Panc1 (cell line): ENCODE measurements at regions not wholly inside any gene's neighbourhood (a gene's known extent, or its start where the extent isn't known, plus 50 kb on each side); places are given as distances from the start of the nearest gene placed in this dataset.

Experiments
- CTCF ChIP-seq: fragments of 450-650 bp; IDR thresholded peaks from 2 replicates; pipeline ENCODE4 v1.5.1; 2017; ENCODE audit warnings: mild to moderate bottlenecking
- POLR2AphosphoS5 ChIP-seq: IDR thresholded peaks from 2 replicates; pipeline ENCODE4 v1.6.1; 2012; ENCODE audit warnings: mild to moderate bottlenecking, low read depth, low read length, moderate library complexity
- REST ChIP-seq, 2 experiments: IDR thresholded peaks; 2 replicates each; pipeline ENCODE4 v1.6.1; 2011 to 2012; ENCODE audit warnings: low read depth in 2 of 2, control low read depth in 1 of 2, low read length in 1 of 2, mild to moderate bottlenecking in 1 of 2, moderate library complexity in 1 of 2; ENCODE audit not compliant: insufficient read depth in 1 of 2
- SIN3A ChIP-seq: IDR thresholded peaks from 2 replicates; pipeline ENCODE4 v1.6.1; 2012; ENCODE audit warnings: low read depth, mild to moderate bottlenecking, low read length, moderate library complexity, borderline replicate concordance; ENCODE audit not compliant: insufficient read depth
- TCF7L2 ChIP-seq: IDR thresholded peaks from 2 replicates; pipeline ENCODE4 v1.6.1; 2011; ENCODE audit warnings: mild to moderate bottlenecking, low read depth, low read length, inconsistent platforms

GRCh38 chr12:93981411-93981810, 167.0 kb upstream of the PLXNC1 start:
- TF ChIP-seq CTCF (no peak), POLR2AphosphoS5 (no peak), SIN3A (no peak), REST (IDR thresholded peaks at IDR 0.05; ENCODE audit: insufficient read depth in 1 of 2, low read depth in 2 of 2, low read length in 1 of 2) (no peak), TCF7L2 (no peak)
